ENCODE measurements at regions not wholly inside any gene's neighbourhood (a gene's known extent, or its start where the extent isn't known, plus 50 kb on each side); places are given as distances from the start of the nearest gene placed in this dataset.

- Histone ChIP-seq H3K4me2 (no peak overlapping the region), H3K4me3 (no peak overlapping the region), H3K9me3 (peaks cover 22% of the 10 kb centered on the region), H3K4me1 (no peaks in the 10 kb centered on the region), H3K27ac (no peak overlapping the region)
- no peak for TF ChIP-seq JUNB (IDR thresholded peaks at IDR 0.05)
- 61% methylated on average over 3 of the region's 3 CpGs for WGBS (ENCODE audit: missing lambda C conversion rate)
- DNase-seq (ENCODE audit: low read depth in 1 of 2, low spot score in 1 of 2) (no peak), ATAC-seq (no peak), FAIRE-seq (no peak)
- ChIA-PET POLR2A (no interaction called here), CTCF (interaction anchor here (0.6 kb wide), 1 partner anchor 72 kb away, joined by 3 read pairs; no protein-coding TSS in a partner anchor)
Observed at GRCh38 chr2:238658820-238659219, 189.1 kb upstream of the TWIST2 start.

GRCh38 chr2:238659231-238659630, 188.7 kb upstream of the TWIST2 start:
- CTCF ChIA-PET: interaction anchor here (0.6 kb wide), 1 partner anchor 72 kb away, joined by 3 read pairs; no protein-coding TSS in a partner anchor
- POLR2A ChIA-PET: no interaction called here
- WGBS (ENCODE audit: missing lambda C conversion rate): 88% methylated on average over 6 of the region's 6 CpGs
- FAIRE-seq (no peak), ATAC-seq (no peak), DNase-seq (ENCODE audit: low read depth in 1 of 2, low spot score in 1 of 2) (no peak)
- no peak for TF ChIP-seq HOXB5 (CRISPR knock-in tag; IDR thresholded peaks at IDR 0.05)
- TF ChIP-seq PBX3 (IDR thresholded peaks at IDR 0.05): no peak
- no peak for TF ChIP-seq RCOR1 (IDR thresholded peaks at IDR 0.05; ENCODE audit: low read depth, low read length)
- TF ChIP-seq EHF (CRISPR knock-in tag; IDR thresholded peaks at IDR 0.05): no peak
- TF ChIP-seq MAX (IDR thresholded peaks at IDR 0.05): no peak
- no peak for TF ChIP-seq HES2 (IDR thresholded peaks at IDR 0.05)
- no peak for TF ChIP-seq E2F6 (IDR thresholded peaks at IDR 0.05; ENCODE audit: borderline replicate concordance, low read depth)
- no peak for TF ChIP-seq NFE2L2 (conservative IDR thresholded peaks at IDR 0.05; ENCODE audit: low read length)
- TF ChIP-seq ZC3H11A (IDR thresholded peaks at IDR 0.05): no peak
- TF ChIP-seq MAFK (IDR thresholded peaks at IDR 0.05; ENCODE audit: partially characterized antibody): no peak
- no peak for TF ChIP-seq EHMT2 (IDR thresholded peaks at IDR 0.05; ENCODE audit: low read depth)
- no peak for TF ChIP-seq GATA3 (IDR thresholded peaks at IDR 0.05; ENCODE audit: borderline replicate concordance)
- TF ChIP-seq SREBF2 (IDR thresholded peaks at IDR 0.05): no peak
- no peak for TF ChIP-seq HOXB13 (CRISPR knock-in tag; IDR thresholded peaks at IDR 0.05; ENCODE audit: low read depth)
- no peak for TF ChIP-seq RNF2 (IDR thresholded peaks at IDR 0.05; ENCODE audit: borderline replicate concordance, low read depth)
- TF ChIP-seq CEBPB (IDR thresholded peaks at IDR 0.05): no peak
- no peak for TF ChIP-seq PHF8 (IDR thresholded peaks at IDR 0.05; ENCODE audit: borderline replicate concordance, low read depth)
- no peak for TF ChIP-seq RARB (CRISPR knock-in tag; IDR thresholded peaks at IDR 0.05)
- TF ChIP-seq SMC3 (IDR thresholded peaks at IDR 0.05): no peak
- no peak for TF ChIP-seq KDM1A (IDR thresholded peaks at IDR 0.05; ENCODE audit: low read depth)
- no peak overlapping the region for H3K4me3 ChIP-seq
- H3K4me2 ChIP-seq: no peak overlapping the region
- peaks cover 23% of the 10 kb centered on the region for H3K9me3 ChIP-seq
- H3K4me1 ChIP-seq: no peaks in the 10 kb centered on the region
- no peak overlapping the region for H3K27ac ChIP-seq

GRCh38 chr2:238663586-238663985, 184.3 kb upstream of the TWIST2 start:
- H3K4me2 ChIP-seq: no peak overlapping the region
- no peaks in the 10 kb centered on the region for H3K4me1 ChIP-seq
- no peak for TF ChIP-seq TP53 (CRISPR knock-in tag; IDR thresholded peaks at IDR 0.05)
- ATAC-seq (no peak), DNase-seq (ENCODE audit: low read depth in 1 of 2, low spot score in 1 of 2) (no peak), FAIRE-seq (no peak)
- no peak overlapping the region for H3K27ac ChIP-seq
- WGBS (ENCODE audit: missing lambda C conversion rate): 54% methylated on average over 9 of the region's 9 CpGs
- ChIA-PET CTCF (no interaction called here), POLR2A (no interaction called here)
- H3K9me3 ChIP-seq: peaks cover 29% of the 10 kb centered on the region
- no peak overlapping the region for H3K4me3 ChIP-seq

GRCh38 chr2:238665919-238666318, 182.0 kb upstream of the TWIST2 start:
- POLR2A ChIA-PET: no interaction called here
- Histone ChIP-seq H3K4me1 (no peaks in the 10 kb centered on the region), H3K27ac (no peak overlapping the region), H3K4me2 (no peak overlapping the region), H3K9me3 (peaks cover 37% of the 10 kb centered on the region), H3K4me3 (no peak overlapping the region)
- DNase-seq (ENCODE audit: low read depth in 1 of 2, low spot score in 1 of 2): no peak
- no peak for FAIRE-seq
- no peak for ATAC-seq
- TF ChIP-seq PBX3 (IDR thresholded peaks at IDR 0.05) (no peak), KDM5A (IDR thresholded peaks at IDR 0.05) (no peak), POLR2A (IDR thresholded peaks at IDR 0.05; ENCODE audit: low read length) (no peak), RAD21 (conservative IDR thresholded peaks at IDR 0.05 in 1 of 2, IDR thresholded peaks at IDR 0.05 in 1 of 2) (no peak), ZC3H11A (IDR thresholded peaks at IDR 0.05) (no peak), HMGXB4 (CRISPR knock-in tag; IDR thresholded peaks at IDR 0.05; ENCODE audit: borderline replicate concordance) (no peak), ESRRA (IDR thresholded peaks at IDR 0.05; ENCODE audit: borderline replicate concordance, low read length) (no peak), EP300 (IDR thresholded peaks at IDR 0.05) (no peak)
- CTCF ChIA-PET: no interaction called here
- 49% methylated on average over 3 of the region's 3 CpGs for WGBS (ENCODE audit: missing lambda C conversion rate)

Data from A549 (cell line).